WTC11 (cell line): ENCODE measurements at regions not wholly inside any gene's neighbourhood (a gene's known extent, or its start where the extent isn't known, plus 50 kb on each side); places are given as distances from the start of the nearest gene placed in this dataset.

ENCODE experiments used
- ATAC-seq: fragments of 200-7000 bp; cut with Tn5 transposase; 2 replicates; pipeline ENCODE4 v1.10.0; 2021; ENCODE audit warnings: mild to moderate bottlenecking, moderate library complexity
- CTCF ChIA-PET: fragments of 300-600 bp; sonication (Branson Sonifier 250); formaldehyde crosslinking; loops from one replicate; lab custom pipeline; 2021; ENCODE audit warnings: antibody characterized with exemption; lab: Charles Lee
- POLR2A ChIA-PET: fragments of 350-600 bp; sonication (Branson Sonifier 250); formaldehyde crosslinking; loops from one replicate; lab custom pipeline; 2021; ENCODE audit warnings: antibody characterized with exemption; lab: Charles Lee
- DNase-seq: peaks from one replicate; pipeline ENCODE4 v3.0.0; 2021; ENCODE audit warnings: low spot score
- H3K27ac Mint-ChIP-seq: 2 replicates; pipeline ENCODE4 v1.8.0; 2021; ENCODE audit warnings: mixed read lengths
- H3K27me3 Mint-ChIP-seq: 2 replicates; pipeline ENCODE4 v1.8.0; 2021; ENCODE audit warnings: low read depth, mild to moderate bottlenecking, moderate library complexity, mixed read lengths
- H3K36me3 Mint-ChIP-seq: 2 replicates; pipeline ENCODE4 v1.8.0; 2021; ENCODE audit warnings: mixed read lengths
- H3K4me1 Mint-ChIP-seq: 2 replicates; pipeline ENCODE4 v1.8.0; 2022; ENCODE audit warnings: mixed read lengths
- H3K4me3 Mint-ChIP-seq: 2 replicates; pipeline ENCODE4 v1.8.0; 2021; ENCODE audit warnings: mild to moderate bottlenecking, moderate library complexity, mixed read lengths
- H3K9me3 Mint-ChIP-seq: 2 replicates; pipeline ENCODE4 v1.8.0; 2021; ENCODE audit warnings: mixed read lengths
- ATF1 ChIP-seq: sonication (generic); formaldehyde crosslinking; IDR thresholded peaks from 2 replicates; pipeline ENCODE4 v1.8.1; 2023; ENCODE audit warnings: mild to moderate bottlenecking, moderate library complexity, missing genetic modification reagents
- ATF6 ChIP-seq: sonication (generic); formaldehyde crosslinking; IDR thresholded peaks from 2 replicates; pipeline ENCODE4 v1.8.1; 2023; ENCODE audit warnings: mild to moderate bottlenecking, missing genetic modification reagents
- E2F4 ChIP-seq: sonication (generic); formaldehyde crosslinking; IDR thresholded peaks from 2 replicates; pipeline ENCODE4 v1.8.1; 2022; ENCODE audit warnings: low read depth, mild to moderate bottlenecking, moderate library complexity, missing genetic modification reagents, borderline replicate concordance
- E2F5 ChIP-seq: sonication (generic); formaldehyde crosslinking; IDR thresholded peaks from 2 replicates; pipeline ENCODE4 v1.8.1; 2022; ENCODE audit warnings: mild to moderate bottlenecking, moderate library complexity, missing genetic modification reagents
- ETV6 ChIP-seq: sonication (generic); formaldehyde crosslinking; IDR thresholded peaks from 2 replicates; pipeline ENCODE4 v1.8.1; 2022; ENCODE audit warnings: mild to moderate bottlenecking, missing genetic modification reagents
- FOXP1 ChIP-seq: sonication (generic); formaldehyde crosslinking; IDR thresholded peaks from 2 replicates; pipeline ENCODE4 v1.8.0; 2022; ENCODE audit warnings: missing genetic modification reagents, mild to moderate bottlenecking, moderate library complexity, borderline replicate concordance
- GTF2I ChIP-seq: fragments of 250-450 bp; sonication (Bioruptor Pico); conservative IDR thresholded peaks from 2 replicates; pipeline ENCODE4 v1.4.0; 2021; ENCODE audit warnings: mild to moderate bottlenecking
- HMGXB4 ChIP-seq: sonication (generic); formaldehyde crosslinking; IDR thresholded peaks from 2 replicates; pipeline ENCODE4 v1.8.1; 2023; ENCODE audit warnings: mild to moderate bottlenecking, moderate library complexity, missing genetic modification reagents
- JAZF1 ChIP-seq: fragments of 250-450 bp; sonication (Bioruptor Pico); IDR thresholded peaks from 2 replicates; pipeline ENCODE4 v1.9.0; 2021; ENCODE audit warnings: moderate library complexity, mild to moderate bottlenecking, inconsistent platforms
- NR1H2 ChIP-seq: sonication (generic); formaldehyde crosslinking; IDR thresholded peaks from 2 replicates; pipeline ENCODE4 v1.9.0; 2021; ENCODE audit warnings: mild to moderate bottlenecking, moderate library complexity, missing genetic modification reagents
- SMAD3 ChIP-seq: sonication (generic); formaldehyde crosslinking; IDR thresholded peaks from 2 replicates; pipeline ENCODE4 v1.8.0; 2022; ENCODE audit warnings: missing genetic modification reagents, mild to moderate bottlenecking, borderline replicate concordance
- ZMAT4 ChIP-seq: fragments of 250-450 bp; sonication (Bioruptor Pico); IDR thresholded peaks from 2 replicates; pipeline ENCODE4 v1.9.0; 2021; ENCODE audit warnings: mild to moderate bottlenecking
- ZNF138 ChIP-seq: sonication (generic); formaldehyde crosslinking; conservative IDR thresholded peaks from 2 replicates; pipeline ENCODE4 v1.8.1; 2022; ENCODE audit warnings: mild to moderate bottlenecking, moderate library complexity, missing genetic modification reagents
- ZNF232 ChIP-seq: sonication (generic); formaldehyde crosslinking; IDR thresholded peaks from 2 replicates; pipeline ENCODE4 v1.8.0; 2022; ENCODE audit warnings: mild to moderate bottlenecking, missing genetic modification reagents
- ZNF281 ChIP-seq: sonication (generic); formaldehyde crosslinking; IDR thresholded peaks from 2 replicates; pipeline ENCODE4 v1.8.0; 2023; ENCODE audit warnings: mild to moderate bottlenecking, missing genetic modification reagents
- ZNF425 ChIP-seq: fragments of 250-450 bp; sonication (Bioruptor Pico); conservative IDR thresholded peaks from 2 replicates; pipeline ENCODE4 v1.9.0; 2021; ENCODE audit warnings: mild to moderate bottlenecking
- ZNF512 ChIP-seq: sonication (generic); formaldehyde crosslinking; IDR thresholded peaks from 2 replicates; pipeline ENCODE4 v1.8.1; 2022; ENCODE audit warnings: missing genetic modification reagents, borderline replicate concordance

- no peak overlapping the region for H3K4me3 Mint-ChIP-seq
These were observed 70.1 kb upstream of the TMPRSS2 start for GRCh38 chr21:41578083-41578482.

GRCh38 chr21:41576013-41576615, 68.2 kb upstream of the TMPRSS2 start:
- Mint-ChIP-seq H3K27ac (no peak overlapping the region), H3K9me3 (peaks cover 72% of the 10 kb centered on the region), H3K4me1 (no peaks in the 10 kb centered on the region; the same call in none of the 2 replicates), H3K27me3 (peaks cover 12% of the 10 kb centered on the region), H3K4me3 (no peak overlapping the region), H3K36me3 (peaks cover 39% of the 10 kb centered on the region)
- ATAC-seq (no peak), DNase-seq (no peak)
- TF ChIP-seq ZNF281 (CRISPR knock-in tag): no peak
- TF ChIP-seq ETV6 (CRISPR knock-in tag): no peak
- TF ChIP-seq JAZF1 (CRISPR knock-in tag): no peak
- TF ChIP-seq SMAD3 (CRISPR knock-in tag): no peak
- TF ChIP-seq ZNF425: no peak
- no peak for TF ChIP-seq E2F5 (CRISPR knock-in tag)
- no peak for TF ChIP-seq ZNF232 (CRISPR knock-in tag)
- no peak for TF ChIP-seq ATF6
- no peak for TF ChIP-seq ZNF512
- no peak for TF ChIP-seq ZNF138 (CRISPR knock-in tag)
- TF ChIP-seq ATF1 (CRISPR knock-in tag): no peak
- TF ChIP-seq FOXP1 (CRISPR knock-in tag): no peak
- TF ChIP-seq HMGXB4: no peak
- TF ChIP-seq NR1H2 (CRISPR knock-in tag): no peak
- ChIA-PET POLR2A (no interaction called here), CTCF (no interaction called here)

More at GRCh38 chr21:41578083-41578482, 70.1 kb upstream of the TMPRSS2 start:
- Mint-ChIP-seq H3K27me3 (peaks cover 12% of the 10 kb centered on the region), H3K36me3 (peaks cover 28% of the 10 kb centered on the region), H3K9me3 (peaks cover 62% of the 10 kb centered on the region), H3K4me1 (no peaks in the 10 kb centered on the region; the same call in none of the 2 replicates), H3K27ac (no peak overlapping the region)
- ATAC-seq (no peak), DNase-seq (no peak)
- CTCF ChIA-PET: no interaction called here
- TF ChIP-seq E2F4 (CRISPR knock-in tag) (no peak), ZMAT4 (CRISPR knock-in tag) (no peak), GTF2I (0 out of 2 replicates have a peak, but pooled peaks have one; percentile 67)
- POLR2A ChIA-PET: no interaction called here
